Mucosa of descending colon (tissue), 3 donors: ENCODE measurements at regions not wholly inside any gene's neighbourhood (a gene's known extent, or its start where the extent isn't known, plus 50 kb on each side); places are given as distances from the start of the nearest gene placed in this dataset.

ENCODE experiments used
- ATAC-seq: fragments of 200-7000 bp; cut with Tn5 transposase; one replicate; pipeline ENCODE4 v1.9.1; 2020; ENCODE audit warnings: mild to moderate bottlenecking, moderate library complexity
- DNase-seq, 3 donors: peaks; one replicate each; pipeline ENCODE4 v3.0.0-alpha.2; 2020
- H3K36me3 ChIP-seq: fragments of 200-600 bp; one replicate; pipeline ENCODE4 v1.8.0; 2021; ENCODE audit warnings: low read depth, mild to moderate bottlenecking
- H3K4me1 ChIP-seq: fragments of 200-600 bp; one replicate; pipeline ENCODE4 v1.8.0; 2021; ENCODE audit warnings: low read depth, mild to moderate bottlenecking
- H3K4me3 ChIP-seq: fragments of 200-600 bp; one replicate; pipeline ENCODE4 v1.8.0; 2021; ENCODE audit warnings: mild to moderate bottlenecking
- H3K9me3 ChIP-seq: fragments of 200-600 bp; one replicate; pipeline ENCODE4 v1.8.0; 2021; ENCODE audit warnings: mild to moderate bottlenecking
- intact Hi-C, 2 donors: fragments of 100-400 bp; cut with DNase I in 1 of 2; cut with micrococcal nuclease in 1 of 2; formaldehyde crosslinking; loops; one replicate each; pipeline versions ENCODE4 v1.11.0 to v1.11.1; 2022; cut with DNase I, micrococcal nuclease
- TF ChIP-seq, protein P1 (sequence below): fragments of 200-600 bp; IDR thresholded peaks from one replicate; pipeline ENCODE4 v1.8.0; 2022; ENCODE audit warnings: antibody characterized with exemption, mild to moderate bottlenecking
- donor health status: DM: no; HTN: no; CAD: no; lungs with moderate emphysema.
- donor health status: DM: no; HTN: no; CAD: no.
- donor health status: DM: no; HTN: yes; CAD: no.

DNA sequence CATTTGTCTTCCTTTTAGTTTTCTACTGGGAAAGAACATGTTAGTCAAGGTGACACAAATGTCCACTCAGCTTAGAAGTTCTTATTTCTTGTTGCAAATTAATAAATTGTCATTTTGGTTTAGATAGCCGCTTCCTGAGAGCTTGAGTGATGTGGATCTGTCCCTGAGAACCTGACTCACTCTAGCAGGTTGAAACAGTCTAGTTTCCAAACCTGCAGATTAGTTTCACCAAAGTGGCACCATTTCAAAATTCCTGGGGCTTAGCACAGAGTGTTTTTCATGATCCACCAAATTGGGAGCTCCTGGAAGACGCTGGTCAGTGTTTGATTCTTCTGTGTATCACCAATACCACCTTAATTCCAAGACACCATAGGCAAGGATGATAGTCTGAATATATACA lies 119.4 kb upstream of the TSC22D1 start:
- Histone ChIP-seq H3K9me3 (no peaks in the 10 kb centered on the region), H3K4me1 (no peaks in the 10 kb centered on the region), H3K36me3 (no peaks in the 10 kb centered on the region), H3K4me3 (no peak overlapping the region)
- ATAC-seq (no peak), DNase-seq (no peak)
- intact Hi-C loops, result no loop called here
- TF ChIP-seq, protein P1, sequence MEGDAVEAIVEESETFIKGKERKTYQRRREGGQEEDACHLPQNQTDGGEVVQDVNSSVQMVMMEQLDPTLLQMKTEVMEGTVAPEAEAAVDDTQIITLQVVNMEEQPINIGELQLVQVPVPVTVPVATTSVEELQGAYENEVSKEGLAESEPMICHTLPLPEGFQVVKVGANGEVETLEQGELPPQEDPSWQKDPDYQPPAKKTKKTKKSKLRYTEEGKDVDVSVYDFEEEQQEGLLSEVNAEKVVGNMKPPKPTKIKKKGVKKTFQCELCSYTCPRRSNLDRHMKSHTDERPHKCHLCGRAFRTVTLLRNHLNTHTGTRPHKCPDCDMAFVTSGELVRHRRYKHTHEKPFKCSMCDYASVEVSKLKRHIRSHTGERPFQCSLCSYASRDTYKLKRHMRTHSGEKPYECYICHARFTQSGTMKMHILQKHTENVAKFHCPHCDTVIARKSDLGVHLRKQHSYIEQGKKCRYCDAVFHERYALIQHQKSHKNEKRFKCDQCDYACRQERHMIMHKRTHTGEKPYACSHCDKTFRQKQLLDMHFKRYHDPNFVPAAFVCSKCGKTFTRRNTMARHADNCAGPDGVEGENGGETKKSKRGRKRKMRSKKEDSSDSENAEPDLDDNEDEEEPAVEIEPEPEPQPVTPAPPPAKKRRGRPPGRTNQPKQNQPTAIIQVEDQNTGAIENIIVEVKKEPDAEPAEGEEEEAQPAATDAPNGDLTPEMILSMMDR, result no peak

DNA sequence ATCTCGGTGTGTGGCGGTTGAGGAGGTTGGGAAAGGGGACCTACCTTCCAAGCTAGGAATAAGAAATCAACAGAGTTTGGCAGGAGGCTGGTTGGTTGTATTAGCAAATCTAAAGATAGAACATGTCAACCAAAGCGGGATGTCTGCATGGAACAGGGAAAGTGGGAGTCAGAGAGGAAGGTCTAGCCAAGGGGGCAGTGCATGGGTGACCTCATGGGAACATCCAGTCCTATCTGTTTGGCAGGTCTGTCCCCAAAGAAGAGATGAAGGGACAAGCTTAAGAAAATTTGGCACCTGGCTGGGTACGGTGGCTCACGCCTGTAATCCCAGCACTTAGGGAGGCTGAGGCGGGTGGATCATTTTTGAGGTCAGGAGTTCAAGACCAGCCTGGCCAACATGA lies 118.7 kb upstream of the TSC22D1 start:
- Histone ChIP-seq H3K4me1 (no peaks in the 10 kb centered on the region), H3K9me3 (no peaks in the 10 kb centered on the region), H3K36me3 (no peaks in the 10 kb centered on the region), H3K4me3 (no peak overlapping the region)
- ATAC-seq (no peak), DNase-seq (no peak)
- intact Hi-C loops, result no loop called here
- TF ChIP-seq, protein P1, result no peak

GRCh38 chr13:44694291-44694690 lies 118.2 kb upstream of the TSC22D1 start:
- H3K4me1 ChIP-seq, result no peaks in the 10 kb centered on the region
- DNase-seq (no peak), ATAC-seq (no peak)
- no peaks in the 10 kb centered on the region for H3K9me3 ChIP-seq
- TF ChIP-seq, protein P1, result no peak
- H3K4me3 ChIP-seq, result no peak overlapping the region
- intact Hi-C loops, result no loop called here
- H3K36me3 ChIP-seq, result no peaks in the 10 kb centered on the region

DNA sequence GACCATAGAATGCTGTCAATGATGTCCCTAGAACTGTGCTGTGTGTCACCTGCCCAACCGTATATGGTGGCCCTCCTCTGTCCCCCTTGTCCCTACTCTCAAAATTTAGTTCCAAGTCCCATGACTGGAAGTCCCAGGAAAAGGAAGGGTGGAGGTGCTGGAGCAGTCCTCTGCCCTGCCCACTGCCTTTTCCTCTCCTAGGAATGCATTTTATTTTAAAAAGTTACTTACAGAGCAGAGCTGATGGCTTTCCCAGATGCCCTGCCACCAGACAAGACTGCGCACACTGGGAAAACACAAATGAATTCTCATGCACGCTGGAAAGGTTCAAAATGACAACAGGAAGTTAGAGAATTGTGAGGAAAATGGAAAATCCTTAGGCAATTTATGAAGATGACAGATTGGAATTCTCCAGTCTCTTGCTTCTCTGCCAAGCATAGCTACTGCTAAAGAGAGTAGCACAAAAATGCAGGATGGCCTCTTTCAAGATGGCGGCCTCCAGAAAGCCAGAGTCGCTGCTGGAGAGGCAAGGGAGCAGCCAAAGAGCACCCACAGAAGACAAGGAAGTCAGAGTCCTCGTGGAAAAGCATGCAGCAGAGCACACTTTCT lies 117.1 kb upstream of the TSC22D1 start:
- ATAC-seq (no peak), DNase-seq (no peak)
- no peak overlapping the region for H3K4me3 ChIP-seq
- TF ChIP-seq, protein P1, result no peak
- intact Hi-C loops, result no loop called here
- H3K9me3 ChIP-seq, result no peaks in the 10 kb centered on the region
- H3K36me3 ChIP-seq, result no peaks in the 10 kb centered on the region
- no peaks in the 10 kb centered on the region for H3K4me1 ChIP-seq

DNA sequence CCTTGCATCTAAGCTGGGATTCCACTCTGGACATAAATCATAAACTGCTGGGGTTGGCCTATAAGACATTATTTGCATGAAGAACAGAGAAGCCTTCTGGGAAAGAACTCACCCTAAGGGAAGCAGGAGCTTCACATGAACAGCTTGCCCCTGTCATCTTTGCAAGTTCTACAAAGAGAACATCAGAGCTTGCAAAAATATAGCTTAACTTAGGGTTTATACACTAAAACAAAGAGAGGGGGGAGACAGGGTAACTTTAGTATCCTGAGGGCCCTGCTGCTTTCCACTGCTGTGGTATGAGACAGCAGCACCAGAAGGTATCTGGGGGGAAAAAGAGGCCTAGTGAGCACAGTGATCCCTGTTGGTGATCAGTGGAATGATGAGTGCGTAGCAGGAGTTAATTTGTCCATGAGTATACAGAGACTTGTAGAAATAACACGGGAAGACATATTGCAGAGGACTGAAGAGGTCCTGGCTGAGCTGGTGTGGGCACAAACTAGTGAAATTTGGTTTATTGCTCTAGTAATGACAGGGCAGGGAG lies 116.1 kb upstream of the TSC22D1 start:
- Histone ChIP-seq H3K4me3 (no peak overlapping the region), H3K4me1 (no peaks in the 10 kb centered on the region), H3K9me3 (no peaks in the 10 kb centered on the region), H3K36me3 (no peaks in the 10 kb centered on the region)
- TF ChIP-seq, protein P1, result no peak
- no peak for DNase-seq
- no peak for ATAC-seq
- intact Hi-C loops, result no loop called here

DNA sequence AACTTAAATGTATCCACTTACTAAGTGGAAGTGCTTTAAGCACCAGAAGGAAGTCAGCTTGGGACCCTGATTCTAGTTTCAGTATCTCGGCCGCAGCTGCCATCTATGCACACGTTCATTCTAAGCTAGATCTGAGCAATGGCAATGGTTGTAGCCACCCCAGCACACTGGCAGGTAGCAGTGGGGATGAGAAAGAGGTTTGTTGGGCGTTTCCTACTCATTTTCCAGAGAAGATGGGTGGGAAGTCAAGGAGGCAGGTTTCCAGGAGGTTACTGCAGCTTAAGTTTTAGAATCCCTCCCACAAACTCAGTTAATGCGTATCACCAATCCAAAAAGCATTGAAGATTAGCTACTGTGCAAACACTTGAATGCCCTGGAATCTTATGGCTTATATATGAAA lies 114.2 kb upstream of the TSC22D1 start:
- H3K4me3 ChIP-seq, result no peak overlapping the region
- DNase-seq, result no peak
- intact Hi-C loops, result no loop called here
- no peaks in the 10 kb centered on the region for H3K4me1 ChIP-seq
- TF ChIP-seq, protein P1, result no peak
- ATAC-seq, result no peak
- H3K9me3 ChIP-seq, result no peaks in the 10 kb centered on the region
- no peaks in the 10 kb centered on the region for H3K36me3 ChIP-seq
